CD4-positive, alpha-beta T cell treated with Interleukin-6 for 4 hours (primary cell): ENCODE measurements at regions not wholly inside any gene's neighbourhood (a gene's known extent, or its start where the extent isn't known, plus 50 kb on each side); places are given as distances from the start of the nearest gene placed in this dataset.
"Not testable (repeated sequence)": the region's sequence is repeated elsewhere in the genome, so short reads cannot be mapped to it uniquely, and the experiment has no call there.

ENCODE experiments used
- DNase-seq: peaks from one replicate; pipeline ENCODE4 v3.0.0-alpha.2; 2020; ENCODE audit warnings: mixed read lengths

DNA sequence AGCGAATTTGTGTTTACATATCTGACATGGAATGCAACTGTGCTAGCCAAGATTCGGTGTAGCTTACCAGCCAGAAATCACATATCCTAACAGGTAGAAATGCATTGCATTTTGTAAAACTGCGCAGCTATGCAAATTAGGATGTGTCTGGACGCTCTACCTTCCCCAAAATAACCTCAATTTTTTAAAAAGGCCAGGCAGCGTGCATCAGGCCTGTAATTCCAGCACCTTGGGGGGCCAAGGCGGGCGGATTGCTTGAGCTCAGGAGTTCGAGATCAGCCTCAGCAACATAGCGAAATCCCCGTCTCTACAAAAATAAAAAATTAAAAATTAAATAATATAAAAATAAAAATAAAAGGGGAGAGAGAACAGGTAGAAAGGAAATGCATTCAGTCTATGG lies 305.0 kb downstream of the TYW1 start:
- DNase-seq, result no peak

GRCh38 chr7:67302113-67303039 lies 305.7 kb downstream of the TYW1 start:
- DNase-seq, result peak; percentile 99

DNA sequence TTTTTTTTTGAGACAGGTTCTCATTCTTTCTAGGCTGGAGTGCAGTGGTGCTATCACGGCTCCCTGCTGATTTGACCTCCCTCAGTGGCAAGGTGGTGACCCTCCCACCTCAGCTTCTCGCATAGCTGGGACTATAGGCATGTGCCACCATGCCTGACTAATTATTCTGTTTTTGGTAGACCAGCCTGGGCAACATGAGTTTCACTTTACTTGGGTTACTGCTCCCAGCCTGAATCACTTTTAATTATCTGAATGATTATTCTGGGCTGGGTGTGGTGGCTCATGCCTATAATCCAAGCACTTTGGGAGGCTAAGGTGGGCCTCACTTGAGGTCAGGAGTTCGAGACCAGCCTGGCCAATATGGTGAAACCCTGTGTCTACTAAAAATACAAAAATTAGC lies 308.2 kb downstream of the TYW1 start:
- not testable (repeated sequence) for DNase-seq

GRCh38 chr7:67306331-67306730 lies 309.7 kb downstream of the TYW1 start:
- no peak for DNase-seq

GRCh38 chr7:67309764-67310549 lies 313.3 kb downstream of the TYW1 start:
- no peak for DNase-seq

- DNase-seq, result no peak
These were observed 315.3 kb downstream of the TYW1 start for GRCh38 chr7:67311901-67312300.

DNA sequence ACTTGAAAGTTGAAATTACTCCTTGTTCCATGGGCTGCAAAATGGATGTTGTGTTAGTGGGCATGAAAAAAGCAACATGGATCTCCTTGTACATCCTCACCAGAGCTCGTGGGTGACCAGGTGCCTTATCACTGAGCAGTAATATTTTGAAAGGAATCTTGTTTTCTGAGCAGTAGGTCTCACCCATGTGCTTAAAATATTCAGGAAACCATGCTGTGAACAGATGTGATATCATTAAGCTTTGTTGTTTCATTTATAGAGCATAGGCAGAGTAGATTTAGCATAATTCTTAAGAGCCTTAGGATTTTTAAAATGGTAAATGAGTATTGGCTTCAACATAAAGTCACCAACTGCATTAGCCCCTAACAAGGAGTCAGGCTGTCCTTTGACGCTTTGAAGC lies 316.6 kb downstream of the TYW1 start:
- DNase-seq, result no peak

DNA sequence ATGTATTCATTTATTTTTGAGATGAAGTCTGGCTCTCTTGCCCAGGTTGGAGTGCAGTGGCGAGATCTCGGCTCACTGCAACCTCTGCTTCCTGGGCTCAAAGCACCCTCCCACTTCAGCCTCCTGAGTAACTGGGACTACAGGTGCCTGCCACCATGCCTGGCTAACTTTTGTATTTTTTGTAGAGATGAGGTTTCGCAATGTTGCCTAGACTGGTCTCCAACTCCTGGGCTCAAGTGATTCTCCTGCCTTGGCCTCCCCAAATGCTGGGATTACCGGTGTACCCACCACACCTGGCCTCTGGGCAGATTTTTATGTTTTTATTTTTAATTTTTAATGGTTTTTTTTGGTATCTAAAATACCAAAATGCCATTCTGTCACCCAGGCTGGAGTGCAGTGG lies 320.3 kb downstream of the TYW1 start:
- not testable (repeated sequence) for DNase-seq

- not testable (repeated sequence) for DNase-seq
These were observed 331.6 kb downstream of the TYW1 start for GRCh38 chr7:67328257-67328656.

DNA sequence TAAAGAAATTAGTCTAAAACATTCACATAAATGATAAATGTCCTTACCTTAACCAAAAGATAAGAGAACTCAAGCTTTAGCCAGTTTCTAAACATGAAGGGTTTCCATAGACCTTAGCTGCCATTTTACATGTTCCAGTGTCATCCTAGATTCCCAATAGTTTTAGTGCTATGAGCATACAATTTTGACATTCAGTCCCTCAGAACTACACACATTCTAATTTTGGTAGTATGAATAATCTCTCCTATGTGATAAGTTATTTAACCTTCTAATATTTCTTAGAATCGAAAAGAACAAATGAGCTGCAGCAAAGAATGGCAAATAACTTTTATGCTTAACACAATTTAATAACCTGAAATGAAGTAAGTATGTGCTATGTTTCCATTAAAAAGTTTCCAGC lies 338.5 kb downstream of the TYW1 start:
- DNase-seq, result not testable (repeated sequence)

DNA sequence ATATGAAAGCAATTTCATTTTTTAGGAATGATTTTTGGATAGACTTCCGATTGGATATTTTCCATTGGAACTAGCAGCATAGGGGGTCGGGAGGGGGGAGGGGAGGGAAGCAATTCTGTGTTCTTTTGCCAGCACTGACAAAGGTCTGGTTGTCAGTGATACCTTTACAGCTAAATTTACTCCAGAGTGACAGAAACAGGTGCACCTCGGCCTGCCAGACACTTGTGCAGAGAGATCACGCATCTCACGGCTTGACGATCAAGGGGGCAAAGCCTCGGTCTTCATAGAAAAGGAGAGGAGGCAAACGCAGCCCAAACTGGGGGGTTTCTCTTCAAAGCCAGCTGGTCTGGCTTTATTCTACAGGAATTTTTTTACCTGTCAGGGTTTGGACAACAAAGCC lies 339.0 kb downstream of the TYW1 start:
- not testable (repeated sequence) for DNase-seq

- not testable (repeated sequence) for DNase-seq
These were observed 341.9 kb downstream of the TYW1 start for GRCh38 chr7:67338545-67338944.

GRCh38 chr7:67341153-67341768 lies 344.6 kb downstream of the TYW1 start:
- DNase-seq, result no peak

DNA sequence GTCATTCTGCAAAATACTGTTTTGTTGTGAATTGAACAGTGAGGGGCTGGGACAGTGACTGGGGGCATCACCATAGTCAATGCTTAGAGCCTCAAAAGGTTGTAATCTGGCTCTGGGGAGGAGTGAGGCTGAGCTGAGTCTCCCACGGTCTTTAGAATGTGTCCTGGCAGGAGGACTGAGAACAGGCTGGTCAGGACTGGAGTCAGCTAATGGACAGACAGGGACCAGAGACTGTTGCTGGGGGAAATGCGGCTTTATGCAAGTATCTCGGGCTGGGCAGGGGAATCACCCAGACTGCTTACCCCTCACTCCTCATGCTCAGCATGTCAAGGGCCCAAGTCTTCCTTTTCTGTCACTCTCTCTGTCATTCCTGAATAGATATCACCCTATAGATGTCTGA lies 346.5 kb downstream of the TYW1 start:
- DNase-seq, result no peak

- DNase-seq, result no peak
These were observed 346.9 kb downstream of the TYW1 start for GRCh38 chr7:67343572-67343971.

- no peak for DNase-seq
These were observed 348.0 kb downstream of the TYW1 start for GRCh38 chr7:67344481-67345193.

GRCh38 chr7:67346126-67346525 lies 349.5 kb downstream of the TYW1 start:
- no peak for DNase-seq

GRCh38 chr7:67346876-67347275 lies 350.2 kb downstream of the TYW1 start:
- no peak for DNase-seq

DNA sequence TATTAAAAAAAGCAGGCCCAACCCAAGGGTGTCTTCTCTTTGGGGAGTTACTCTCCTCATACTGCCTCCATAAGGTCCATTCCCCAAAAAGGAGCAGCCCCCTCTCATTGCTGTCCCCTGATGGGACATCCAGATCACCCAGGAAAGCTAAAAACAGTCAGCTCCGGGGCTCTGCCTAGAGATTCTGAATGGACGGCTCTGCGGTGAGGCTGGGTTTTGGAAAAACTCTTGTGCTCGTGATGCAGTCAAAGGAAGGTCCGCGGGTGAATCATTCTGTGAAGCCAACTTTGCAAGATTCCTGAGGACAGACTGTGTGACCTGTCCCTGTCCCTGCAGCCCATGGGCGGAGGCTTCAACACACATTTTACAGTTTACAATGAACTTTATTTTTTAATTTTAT lies 351.5 kb downstream of the TYW1 start:
- no peak for DNase-seq

GRCh38 chr7:67357653-67358052 lies 361.0 kb downstream of the TYW1 start:
- not testable (repeated sequence) for DNase-seq

- DNase-seq, result not testable (repeated sequence)
These were observed 361.7 kb downstream of the TYW1 start for GRCh38 chr7:67358316-67358715.

GRCh38 chr7:67358738-67359137 lies 362.1 kb downstream of the TYW1 start:
- not testable (repeated sequence) for DNase-seq

- DNase-seq, result no peak
These were observed 363.3 kb downstream of the TYW1 start for GRCh38 chr7:67359900-67360299.
